Ovary (tissue), 7 donors: ENCODE measurements at regions not wholly inside any gene's neighbourhood (a gene's known extent, or its start where the extent isn't known, plus 50 kb on each side); places are given as distances from the start of the nearest gene placed in this dataset.
"Not testable (repeated sequence)": the region's sequence is repeated elsewhere in the genome, so short reads cannot be mapped to it uniquely, and the experiment has no call there.

Experiments used
- DNase-seq, 5 donors: peaks; one replicate each; pipeline ENCODE4 v3.0.0-alpha.2; 2019 to 2020
- H3K27ac ChIP-seq, 2 donors: fragments of 200-600 bp; one replicate each; pipeline versions ENCODE4 v1.5.1 to v1.8.0; 2019 to 2022
- H3K27me3 ChIP-seq: fragments of 200-600 bp; one replicate; pipeline ENCODE4 v1.8.0; 2022
- H3K36me3 ChIP-seq: fragments of 200-600 bp; sonication (generic); one replicate; pipeline ENCODE4 v1.5.1; 2019
- H3K4me1 ChIP-seq: one replicate; pipeline ENCODE4 v1.8.1; 2013; ENCODE audit warnings: mild to moderate bottlenecking, moderate library complexity; ENCODE audit not compliant: insufficient read depth
- H3K4me3 ChIP-seq: fragments of 200-600 bp; sonication (generic); one replicate; pipeline ENCODE4 v1.5.1; 2017
- H3K9me3 ChIP-seq, 2 donors: fragments of 200-600 bp in 1 of 2; sonication (generic) in 1 of 2; one replicate each; pipeline versions ENCODE4 v1.5.1 to v1.8.1; 2013 to 2019; ENCODE audit warnings: mild to moderate bottlenecking in 1 of 2, moderate library complexity in 1 of 2
- CTCF ChIP-seq, 3 donors: fragments of 450-650 bp in 2 of 3; fragments of 200-600 bp in 1 of 3; IDR thresholded peaks; one replicate each; pipeline versions ENCODE4 v1.5.1 to v1.8.0; 2016 to 2022; ENCODE audit warnings: antibody characterized with exemption in 3 of 3, mild to moderate bottlenecking in 1 of 3
- EP300 ChIP-seq: sonication (generic); formaldehyde crosslinking; IDR thresholded peaks from one replicate; pipeline ENCODE4 v1.6.1; 2017; ENCODE audit warnings: antibody characterized with exemption
- POLR2A ChIP-seq: fragments of 450-650 bp; IDR thresholded peaks from one replicate; pipeline ENCODE4 v1.6.1; 2017; ENCODE audit warnings: antibody characterized with exemption, mild to moderate bottlenecking, moderate library complexity
- WGBS, 3 donors: extraction: QIAGEN DNeasy Blood & Tissue Kit in 1 of 3; methylation state at CpG; one replicate each; pipeline versions ENCODE4 v1.1.5 to v1.1.7; 2013 to 2017; 5-methylcytosine and 5-hydroxymethylcytosine counted together
- intact Hi-C, 4 donors: fragments of 100-400 bp; cut with DNase I; formaldehyde crosslinking; loops; one replicate each; pipeline versions ENCODE4 v1.11.0 to v1.15.1; 2022 to 2023
- donor health status: DM: no; HTN: no; CAD: no; lungs with moderate emphysema.
- donor health status: DM: no; HTN: no; CAD: no.
- donor health status: Bipolar disorder and iron deficiency.
- donor health status: DM: no; HTN: no; CAD: no.
- donor health status: DM: yes; HTN: yes; CAD: no.

GRCh38 chr3:194061421-194062030, 74.4 kb upstream of the HES1 start:
- TF ChIP-seq POLR2A (no peak), EP300 (no peak), CTCF (IDR thresholded peaks at IDR 0.05) (no peak)
- peaks cover 1% of the 10 kb centered on the region for H3K4me1 ChIP-seq
- H3K27me3 ChIP-seq = no peaks in the 10 kb centered on the region
- DNase-seq = no peak
- no peak overlapping the region for H3K27ac ChIP-seq
- H3K4me3 ChIP-seq = no peak overlapping the region
- 82 to 95% (median 91%) methylated on average over 3 of the region's 3 CpGs for WGBS, 3 donors
- intact Hi-C loops = no loop called here
- no peaks in the 10 kb centered on the region for H3K9me3 ChIP-seq
- no peaks in the 10 kb centered on the region for H3K36me3 ChIP-seq

- intact Hi-C loops = no loop called here
- 51 to 53% (median 52%) methylated on average over 3 of the region's 3 CpGs for WGBS, 3 donors
- no peak for DNase-seq
- Histone ChIP-seq H3K36me3 (no peaks in the 10 kb centered on the region), H3K27me3 (no peaks in the 10 kb centered on the region), H3K9me3 (no peaks in the 10 kb centered on the region), H3K4me1 (peaks cover 1% of the 10 kb centered on the region), H3K4me3 (no peak overlapping the region), H3K27ac (no peak overlapping the region)
- TF ChIP-seq CTCF (IDR thresholded peaks at IDR 0.05) = no peak
These were observed 73.1 kb upstream of the HES1 start for GRCh38 chr3:194062830-194063229.

GRCh38 chr3:194064380-194065332, 71.3 kb upstream of the HES1 start:
- Histone ChIP-seq H3K4me1 (no peaks in the 10 kb centered on the region), H3K9me3 (no peaks in the 10 kb centered on the region), H3K36me3 (no peaks in the 10 kb centered on the region), H3K4me3 (no peak overlapping the region), H3K27me3 (no peaks in the 10 kb centered on the region), H3K27ac (no peak overlapping the region)
- WGBS, 3 donors = 92 to 94% (median 94%) methylated on average over 8 of the region's 8 CpGs
- intact Hi-C loops = no loop called here
- no peak for DNase-seq
- TF ChIP-seq EP300 = no peak
- TF ChIP-seq CTCF (IDR thresholded peaks at IDR 0.05) = no peak
- TF ChIP-seq POLR2A = no peak

- intact Hi-C loops, H3K27me3 ChIP-seq, DNase-seq, H3K36me3 ChIP-seq, H3K4me3 ChIP-seq, H3K9me3 ChIP-seq, H3K4me1 ChIP-seq, H3K27ac ChIP-seq: not testable (repeated sequence)
These were observed 68.6 kb upstream of the HES1 start for GRCh38 chr3:194067327-194067726.

- TF ChIP-seq CTCF (IDR thresholded peaks at IDR 0.05) = no peak
- no peak for TF ChIP-seq POLR2A
- no peak for TF ChIP-seq EP300
- no peaks in the 10 kb centered on the region for H3K36me3 ChIP-seq
- DNase-seq = no peak
- H3K4me3 ChIP-seq = no peak overlapping the region
- WGBS, 3 donors = 73 to 82% (median 81%) methylated on average over 4 of the region's 4 CpGs
- no peak overlapping the region for H3K27ac ChIP-seq
- intact Hi-C loops = no loop called here
- no peaks in the 10 kb centered on the region for H3K27me3 ChIP-seq
- H3K9me3 ChIP-seq = no peaks in the 10 kb centered on the region
- H3K4me1 ChIP-seq = peaks cover 7% of the 10 kb centered on the region
These were observed 68.0 kb upstream of the HES1 start for GRCh38 chr3:194067949-194068362.
